ENCODE measurements at regions not wholly inside any gene's neighbourhood (a gene's known extent, or its start where the extent isn't known, plus 50 kb on each side); places are given as distances from the start of the nearest gene placed in this dataset.
"Not testable (repeated sequence)": the region's sequence is repeated elsewhere in the genome, so short reads cannot be mapped to it uniquely, and the experiment has no call there.

DNA sequence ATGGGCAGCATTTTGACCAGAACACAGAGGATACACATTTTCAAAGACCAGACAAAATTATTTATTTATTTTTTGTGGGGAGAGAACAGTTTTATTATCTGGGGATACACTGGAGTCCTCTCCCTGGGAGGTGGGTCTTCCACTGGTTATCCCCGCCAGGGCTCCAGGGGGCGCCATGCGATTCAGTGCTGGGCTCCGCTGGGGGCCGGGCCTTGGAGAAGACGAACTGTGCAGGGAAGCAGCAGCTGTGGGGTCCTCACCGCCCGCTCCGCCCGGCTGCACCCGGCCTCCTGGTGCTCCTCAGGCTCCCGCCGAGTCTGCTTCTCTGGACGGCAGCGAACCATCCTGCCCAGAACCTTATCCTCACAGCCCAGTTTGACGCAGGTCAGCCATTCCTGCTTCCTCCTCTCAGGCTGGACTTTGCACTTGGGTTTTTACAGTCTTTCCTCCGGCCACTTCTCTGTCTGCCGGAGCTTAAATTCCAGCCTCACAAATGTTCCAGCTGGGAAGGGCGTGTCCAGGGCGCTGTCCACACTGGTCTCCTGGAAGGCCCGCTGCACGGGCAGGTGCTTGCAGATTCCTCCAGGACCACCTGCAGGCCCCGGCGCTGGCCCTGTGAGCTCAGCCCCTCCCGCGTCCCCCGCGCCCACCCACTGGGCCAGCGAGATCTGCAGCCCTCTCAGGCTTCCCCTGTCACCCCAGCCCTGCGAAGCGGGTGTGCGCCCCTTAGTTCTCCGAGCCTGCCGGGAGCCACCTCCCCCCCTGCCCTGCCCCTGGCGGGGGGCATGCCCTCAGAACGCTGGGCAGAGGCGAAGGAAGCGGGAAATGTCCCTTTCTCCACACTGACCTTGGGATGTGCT is 1830.0 kb upstream of the DEFB115 start:
- DNase-seq: no peak

DNA sequence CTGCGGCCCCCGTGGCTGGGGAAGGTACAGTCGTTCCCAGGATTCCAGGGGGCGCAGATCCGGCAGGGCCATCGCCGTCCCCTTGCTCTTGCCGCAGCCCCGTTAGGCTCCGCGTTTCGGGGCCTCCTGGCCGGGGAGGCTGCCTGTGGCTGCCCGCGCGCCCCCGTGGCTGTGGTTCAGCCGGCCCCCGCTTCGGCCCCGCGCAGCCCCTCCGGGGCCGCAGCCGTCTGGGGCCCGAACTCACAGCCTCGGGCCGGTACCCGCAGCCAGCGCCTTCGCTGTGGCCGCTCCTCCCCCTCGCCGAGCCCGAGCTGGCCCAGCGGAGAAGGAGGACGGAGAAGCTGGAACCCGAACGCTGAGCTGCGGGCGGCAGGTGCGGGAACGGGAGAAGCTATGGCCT is 1826.9 kb upstream of the DEFB115 start:
- DNase-seq: no peak

DNA sequence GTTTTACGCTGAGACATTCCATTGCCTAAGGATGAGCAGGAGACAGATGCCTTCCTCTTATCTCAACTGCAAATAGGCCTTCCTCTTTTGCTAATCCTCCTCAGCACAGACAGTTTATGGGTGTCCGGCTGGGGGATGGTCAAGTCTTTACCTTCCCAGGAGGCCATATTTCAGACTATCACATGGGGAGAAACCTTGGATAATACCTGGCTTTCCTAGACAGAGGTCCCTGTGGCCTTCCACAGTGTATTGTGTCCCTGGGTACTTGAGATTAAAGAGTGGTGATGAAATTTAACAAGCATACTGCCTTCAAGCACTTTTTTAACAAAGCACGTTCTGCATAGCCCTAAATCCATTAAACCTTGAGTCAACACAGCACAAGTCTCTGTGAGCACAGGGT is 1816.7 kb upstream of the DEFB115 start:
- DNase-seq: not testable (repeated sequence)

DNA sequence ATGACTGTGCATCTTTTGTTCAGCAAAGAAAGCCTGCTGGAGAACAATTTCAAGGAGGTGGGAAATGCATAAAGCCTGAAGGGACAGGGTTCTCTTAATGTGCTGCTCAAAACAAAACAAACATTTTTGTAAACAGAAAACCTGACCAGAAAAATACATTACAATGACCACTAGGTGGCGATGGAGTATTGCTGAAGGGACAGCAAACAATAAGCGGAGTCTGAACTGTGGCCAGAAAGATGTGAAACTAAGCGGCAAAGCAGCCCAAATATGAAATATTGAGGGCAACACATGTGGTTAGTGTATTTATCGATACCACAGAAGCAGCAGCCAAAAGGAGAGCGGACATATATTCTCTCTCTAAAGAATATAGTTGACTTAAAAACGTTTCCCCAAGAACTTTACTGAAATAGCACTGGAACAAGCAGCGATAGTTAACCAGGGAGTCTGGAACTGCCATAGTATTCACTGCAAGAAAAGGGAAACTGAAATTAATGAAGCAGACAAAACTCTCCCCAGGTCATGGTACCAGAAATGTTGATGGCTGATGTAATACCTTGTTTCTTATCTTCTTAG is 1814.2 kb upstream of the DEFB115 start:
- not testable (repeated sequence) for DNase-seq

DNA sequence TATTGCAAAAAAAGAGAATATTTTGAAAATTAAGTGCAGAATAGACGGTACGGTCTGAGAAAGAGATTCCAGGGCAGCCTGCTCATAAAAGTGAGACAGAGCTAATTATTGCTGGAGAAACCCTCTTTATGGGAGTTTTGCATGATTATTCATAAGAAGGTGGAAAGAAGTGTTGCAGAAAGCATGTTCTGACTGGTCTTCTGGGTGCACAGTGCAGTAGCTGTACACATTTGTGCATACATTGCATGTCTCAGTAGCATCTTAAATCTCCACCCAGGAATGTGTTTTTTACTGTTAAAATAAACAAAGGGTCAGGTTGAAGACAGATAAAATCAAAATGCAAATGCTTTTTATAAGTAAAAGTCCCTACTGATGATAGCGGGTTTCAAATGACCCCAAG is 1813.6 kb upstream of the DEFB115 start:
- DNase-seq: no peak

DNA sequence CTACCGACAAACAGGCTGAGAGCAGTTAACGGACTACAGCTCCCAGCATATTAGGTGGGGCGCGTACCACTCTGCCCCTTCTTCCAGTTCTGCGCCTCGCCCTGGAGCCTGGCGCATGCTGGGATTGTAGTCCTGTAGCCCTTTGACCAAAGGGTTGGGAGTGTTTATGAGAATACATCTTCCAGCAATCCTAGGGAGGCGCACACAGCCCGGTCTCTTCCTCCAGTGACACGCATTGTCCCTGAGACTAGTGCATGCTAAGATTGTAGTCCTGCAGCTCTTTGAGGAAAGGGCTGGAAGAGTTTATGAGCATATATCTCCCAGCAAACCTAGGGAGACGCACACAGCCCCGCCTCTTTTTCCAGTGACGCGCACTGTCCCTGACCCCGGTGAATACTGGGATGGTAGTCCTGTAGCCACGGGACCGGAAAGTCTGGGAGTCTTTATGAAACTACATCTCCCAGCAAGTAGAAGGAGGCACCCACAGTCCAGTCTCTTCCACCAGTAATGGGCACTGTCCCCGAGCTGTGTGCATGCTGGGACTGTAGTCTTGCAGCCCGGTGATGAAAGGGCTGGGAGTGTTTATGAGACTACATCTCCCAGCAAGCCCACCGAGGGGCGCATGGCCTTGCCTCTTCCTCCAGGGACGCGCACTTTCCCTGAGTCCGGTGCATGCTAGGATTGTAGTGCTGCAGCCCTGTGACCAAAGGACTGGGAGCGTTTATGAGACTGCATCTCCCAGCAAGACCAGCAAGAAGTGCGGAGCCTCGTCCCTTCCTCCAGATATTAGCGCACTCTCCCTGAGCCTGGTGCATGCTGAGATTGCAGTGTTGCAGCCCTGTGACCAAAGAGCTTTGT is 1812.2 kb upstream of the DEFB115 start:
- not testable (repeated sequence) for DNase-seq

DNA sequence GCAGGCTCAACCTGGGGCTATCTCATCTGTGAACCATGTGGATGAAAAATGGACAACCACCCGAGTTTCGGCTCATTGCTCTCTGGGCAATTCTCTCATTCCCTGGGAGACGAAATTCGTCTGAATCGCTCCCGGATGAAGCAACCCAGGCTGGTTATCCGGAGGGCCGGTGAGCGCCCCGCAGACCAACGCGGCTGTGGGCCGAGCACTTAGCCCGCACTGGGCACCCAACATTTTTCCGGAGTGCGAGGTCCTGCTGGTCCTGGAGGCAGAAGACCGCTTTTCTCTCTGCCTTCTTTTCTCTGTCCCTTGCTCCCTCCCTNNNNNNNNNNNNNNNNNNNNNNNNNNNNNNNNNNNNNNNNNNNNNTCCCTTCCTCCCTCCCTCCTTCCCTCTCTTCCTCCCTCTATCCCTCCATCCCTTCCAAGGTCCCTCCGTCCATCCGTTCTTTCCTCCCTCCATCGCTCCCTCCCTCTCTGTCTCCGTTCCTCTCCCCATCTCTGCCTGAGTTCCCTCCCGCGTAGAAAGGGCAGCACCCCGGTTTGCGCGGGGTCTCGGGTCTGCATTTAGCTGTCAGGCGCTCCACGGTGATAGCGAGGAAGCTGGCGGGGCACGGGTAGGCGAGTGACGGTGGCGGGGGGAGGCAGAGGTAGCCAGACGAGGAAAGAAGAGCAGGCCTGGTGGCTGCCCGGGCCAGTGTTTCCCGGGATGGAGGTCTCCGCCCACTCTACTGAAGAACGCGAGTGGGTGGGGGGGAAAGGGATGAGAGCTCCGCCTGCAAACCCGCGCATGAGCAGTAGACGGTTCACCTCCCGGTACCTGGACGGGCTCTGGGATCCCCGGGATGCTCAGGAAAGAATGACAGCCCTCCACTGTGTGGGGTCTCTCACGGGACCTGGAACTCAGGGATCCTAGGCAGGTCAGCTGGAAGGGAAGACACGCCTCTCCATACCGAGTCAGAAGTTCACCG is 1809.7 kb upstream of the DEFB115 start:
- DNase-seq: not testable (repeated sequence)

DNA sequence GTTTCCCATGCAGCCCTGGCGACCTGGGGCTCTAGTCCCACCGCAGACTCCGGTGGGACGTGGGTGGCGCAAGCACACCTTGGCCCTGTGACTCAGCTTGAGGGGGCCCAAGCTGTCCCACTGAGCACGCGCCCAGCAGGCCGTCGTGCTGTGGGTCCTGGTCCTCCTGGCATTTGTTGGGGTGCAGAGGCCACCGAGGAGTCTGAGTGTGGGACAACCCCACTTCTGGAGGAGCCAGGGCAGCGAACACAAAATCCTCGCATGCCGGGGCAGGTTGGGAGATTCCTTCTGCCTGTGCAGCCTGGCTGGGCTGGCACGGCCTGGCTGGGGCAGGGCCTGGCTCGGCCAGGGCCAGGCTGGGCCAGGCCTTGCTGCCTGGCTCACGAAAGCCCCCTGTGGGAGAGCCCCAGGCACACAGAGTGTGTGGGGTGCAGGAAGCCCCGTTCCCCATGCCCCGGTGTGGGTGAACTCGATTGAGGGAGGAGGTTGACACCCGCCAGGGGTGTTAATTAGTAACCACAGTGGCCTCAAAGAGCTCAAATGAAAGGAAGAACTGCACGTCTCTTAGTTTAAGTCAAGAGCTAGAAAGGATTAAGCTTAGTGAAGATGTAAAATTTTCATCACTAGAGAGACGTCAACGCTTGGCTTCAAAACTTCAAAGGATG is 1808.5 kb upstream of the DEFB115 start:
- no peak for DNase-seq

DNA sequence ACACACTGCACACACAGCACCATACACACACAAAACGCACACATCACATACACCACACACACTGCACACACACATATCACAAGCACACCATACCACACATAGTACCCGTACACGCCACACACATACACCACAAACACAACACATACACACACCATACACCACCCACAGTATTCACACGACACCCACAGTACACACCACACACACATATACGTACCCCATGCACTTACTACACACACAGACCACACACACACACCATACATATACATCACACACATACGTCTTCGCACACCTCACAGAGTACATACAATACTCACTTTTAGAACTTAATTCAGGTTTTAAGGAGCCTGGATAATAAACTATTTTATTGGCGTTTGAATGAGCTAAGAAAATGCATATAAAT is 1805.3 kb upstream of the DEFB115 start:
- DNase-seq: no peak

DNA sequence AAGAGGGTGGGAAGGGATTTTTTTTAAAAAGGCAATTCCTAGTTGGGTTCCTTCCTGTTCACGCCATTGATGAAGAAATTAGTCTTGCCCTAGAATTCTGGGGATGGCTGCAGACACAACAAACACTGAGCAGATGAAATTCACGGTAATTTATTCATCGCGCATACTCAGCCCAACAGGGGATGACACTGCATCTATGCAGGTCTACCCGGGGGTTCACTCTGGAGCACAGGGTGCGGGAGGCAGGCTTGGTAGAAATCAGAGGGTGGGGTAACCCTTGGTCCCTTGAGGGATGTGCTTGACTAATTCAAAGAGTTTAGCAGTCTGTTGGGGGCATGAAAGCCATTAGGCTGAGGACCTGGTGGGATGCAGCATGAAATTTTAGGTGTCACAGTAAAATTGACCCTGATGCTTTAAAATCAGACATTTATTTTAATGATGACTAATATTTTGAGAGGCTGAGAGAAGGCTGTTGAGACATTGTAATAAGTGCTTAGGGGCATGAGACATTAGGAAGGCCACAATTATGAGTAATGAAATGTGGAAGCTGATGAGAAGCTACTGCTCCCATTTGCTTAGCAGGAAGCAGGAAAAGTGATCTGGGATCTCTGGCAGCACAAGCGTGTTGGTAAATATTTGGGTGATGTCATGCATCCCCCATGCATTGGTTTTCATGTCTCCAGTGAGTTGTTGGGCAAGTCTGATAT is 1800.3 kb upstream of the DEFB115 start:
- not testable (repeated sequence) for DNase-seq

DNA sequence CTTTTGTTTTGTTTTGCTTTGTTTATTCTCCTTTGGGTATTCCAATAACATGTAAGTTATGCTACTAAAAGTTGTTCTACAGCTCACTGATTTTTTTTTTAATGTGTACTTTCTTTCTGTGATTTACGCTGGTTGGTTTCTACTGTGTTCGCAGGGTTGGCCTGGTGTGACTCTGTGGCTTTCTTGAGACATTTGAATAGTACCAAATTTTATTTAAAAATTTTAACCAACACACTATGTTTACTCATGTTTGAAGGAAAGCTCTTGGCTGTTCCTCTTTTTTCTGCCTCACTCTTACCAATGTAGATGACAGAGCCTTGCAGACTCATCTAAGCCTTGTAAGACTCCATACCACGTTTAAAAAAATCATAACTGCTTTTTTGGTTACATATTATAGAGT is 1784.9 kb upstream of the DEFB115 start:
- no peak for DNase-seq

DNA sequence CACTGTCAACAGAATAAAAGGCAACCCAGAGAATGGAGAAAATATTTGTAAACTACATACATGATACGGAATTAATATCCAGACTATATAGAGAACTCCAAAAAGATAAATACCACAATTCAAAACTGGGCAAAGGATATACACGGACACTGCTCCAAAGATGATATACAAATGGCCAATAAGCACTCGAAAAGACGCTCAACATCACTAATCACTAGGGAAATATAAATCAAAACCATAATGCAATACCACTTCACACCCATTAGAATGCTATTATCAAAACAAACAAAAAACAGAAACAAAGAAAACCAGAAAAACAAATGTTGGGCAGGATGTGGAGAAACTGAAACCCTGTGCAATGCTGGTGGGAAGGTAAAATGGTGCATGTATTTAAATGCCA is 1764.6 kb upstream of the DEFB115 start:
- not testable (repeated sequence) for DNase-seq

DNA sequence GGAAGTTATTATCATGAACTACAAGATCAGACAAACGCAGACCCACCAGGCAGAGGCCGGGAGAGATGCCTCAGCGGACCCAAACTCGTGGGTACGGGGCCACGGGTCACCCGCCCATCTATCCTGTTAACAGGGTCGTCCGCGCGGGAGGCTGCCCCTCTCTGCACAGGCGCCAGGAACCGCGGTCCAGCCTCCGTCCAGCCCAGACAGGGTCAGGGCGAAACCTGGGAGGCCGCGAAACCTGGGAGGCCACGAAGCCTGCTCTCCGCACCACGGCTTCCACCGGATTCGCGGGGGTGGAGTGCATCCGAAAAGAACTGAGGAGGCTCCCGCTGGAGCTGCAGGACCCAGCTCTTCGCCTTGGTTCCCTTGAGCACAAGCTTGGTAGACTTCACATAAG is 1760.7 kb upstream of the DEFB115 start:
- DNase-seq: not testable (repeated sequence)

DNA sequence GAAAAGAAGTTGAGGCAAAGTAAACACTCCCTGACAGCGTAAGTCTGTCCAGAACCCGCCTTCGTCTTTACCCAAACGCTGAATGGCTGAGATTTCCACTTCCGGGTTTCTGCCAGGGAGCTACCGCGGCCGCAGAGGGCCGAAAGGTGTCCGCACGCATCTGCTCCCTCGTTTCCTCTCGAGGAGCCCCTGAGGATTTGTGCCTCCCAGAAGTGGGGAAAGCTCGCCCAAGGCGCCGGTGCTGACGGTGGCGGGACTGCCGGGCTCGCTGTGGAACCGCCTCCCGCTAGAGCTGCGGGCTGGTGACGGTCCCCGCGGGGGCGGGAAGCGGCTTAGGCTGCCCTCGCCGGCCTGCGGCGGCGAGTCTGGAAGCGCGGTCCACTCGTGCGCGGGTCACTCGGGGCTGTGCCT is 1760.2 kb upstream of the DEFB115 start:
- peak; percentile 75 for DNase-seq

DNA sequence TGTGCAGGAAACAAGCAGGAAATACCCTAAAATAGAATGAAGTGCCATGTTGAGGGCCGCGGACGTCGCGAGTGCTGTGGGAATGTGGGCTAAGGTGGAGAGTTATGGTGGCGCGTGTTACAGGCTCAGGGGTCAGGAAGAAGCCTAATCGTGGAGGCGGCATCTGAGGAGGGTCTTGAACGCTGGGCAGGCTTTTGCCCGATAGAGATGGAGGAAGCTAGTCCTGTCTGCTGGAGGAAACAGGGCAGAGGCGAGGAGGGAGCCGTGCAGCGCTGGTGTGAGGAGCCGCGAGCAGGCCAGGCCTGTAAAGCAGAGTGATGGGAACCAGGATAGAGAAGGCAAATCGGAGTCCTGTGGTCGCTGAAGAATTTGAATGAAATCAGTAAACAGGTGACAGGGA is 1759.8 kb upstream of the DEFB115 start:
- not testable (repeated sequence) for DNase-seq

DNA sequence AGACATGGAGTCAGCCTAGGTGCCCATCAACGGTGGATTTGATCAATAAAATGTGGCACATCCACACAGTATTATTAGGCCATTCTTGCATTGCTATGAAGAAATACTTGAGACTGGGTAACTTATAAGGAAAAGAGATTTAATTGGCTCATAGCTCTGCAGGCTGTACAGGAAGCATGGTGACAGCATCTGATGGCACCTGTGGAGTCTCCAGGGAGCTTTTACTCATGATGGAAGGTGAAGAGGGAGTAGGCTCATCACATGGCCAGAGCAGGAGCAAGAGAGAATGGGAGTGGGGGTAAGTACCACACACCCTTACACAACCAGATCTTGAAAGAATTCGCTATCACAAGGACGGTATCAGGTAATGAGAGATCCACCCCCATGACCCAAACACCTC is 1756.7 kb upstream of the DEFB115 start:
- not testable (repeated sequence) for DNase-seq

DNA sequence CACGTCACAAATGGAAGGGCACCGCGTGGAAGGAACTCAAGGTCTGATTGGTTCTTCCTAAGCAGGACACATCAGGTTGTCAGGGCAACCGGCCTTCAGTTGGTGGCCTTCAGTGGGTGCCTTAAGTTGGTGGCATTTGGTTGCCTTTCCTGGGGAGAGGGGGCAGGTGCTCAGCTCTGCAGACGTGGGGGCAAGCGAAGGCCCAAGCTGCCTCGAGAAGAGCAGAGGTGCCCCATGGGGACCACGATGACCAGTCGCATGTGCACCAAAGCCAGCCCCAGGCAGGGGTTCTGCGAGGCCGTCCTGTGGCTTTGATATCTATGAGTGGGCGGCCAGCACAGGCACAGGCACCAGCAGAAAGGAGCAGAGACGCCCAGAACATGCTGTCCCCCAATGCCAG is 1742.8 kb upstream of the DEFB115 start:
- DNase-seq: not testable (repeated sequence)

DNA sequence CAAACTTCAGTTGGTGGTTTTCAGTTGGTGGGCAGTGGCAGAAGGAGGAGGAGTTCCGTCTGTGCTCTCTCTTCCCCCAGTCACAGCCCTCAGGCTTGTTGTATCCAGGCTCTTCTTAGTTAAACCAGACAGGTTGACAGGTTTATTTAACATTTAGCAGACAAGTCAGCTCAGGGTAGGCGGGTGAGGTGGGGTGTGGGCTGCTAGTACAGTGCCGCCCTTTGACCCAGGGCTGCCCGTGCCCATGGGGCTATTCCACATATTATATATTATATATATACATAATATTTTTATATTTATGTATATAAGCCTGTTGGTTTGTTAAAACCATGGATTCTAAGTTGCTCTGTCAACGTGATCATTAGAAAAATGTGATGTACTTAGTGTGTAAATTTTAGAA is 1740.6 kb upstream of the DEFB115 start:
- not testable (repeated sequence) for DNase-seq

DNA sequence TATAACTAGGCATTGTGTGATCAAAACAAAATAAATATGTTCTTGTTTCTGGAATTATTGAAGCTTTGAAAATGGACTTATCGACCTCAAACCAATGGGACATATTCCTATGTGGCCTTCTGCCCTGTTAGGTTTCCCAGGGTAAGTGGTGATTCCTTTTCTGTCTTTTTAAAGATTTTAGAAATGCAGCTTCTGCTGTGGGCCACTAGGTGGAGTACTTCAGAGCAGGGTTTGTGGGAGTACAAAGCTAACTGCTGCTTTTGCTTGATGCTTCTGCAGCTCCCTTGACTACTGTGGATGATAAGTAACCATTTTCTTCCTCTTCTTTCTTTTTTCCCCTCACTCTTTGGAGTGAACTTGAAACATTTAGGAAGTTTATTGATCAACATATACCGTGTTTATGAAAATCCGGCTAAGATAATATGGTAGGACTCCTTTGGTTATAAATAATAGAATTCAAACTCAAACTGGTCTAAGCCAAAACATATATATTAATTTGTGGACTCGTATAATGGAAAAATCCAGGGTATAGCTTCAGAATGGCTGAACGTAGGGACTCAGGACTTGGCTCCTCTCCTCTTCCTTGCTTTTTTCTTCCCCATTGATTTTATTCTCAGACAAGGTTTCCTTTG is 1737.7 kb upstream of the DEFB115 start:
- DNase-seq: not testable (repeated sequence)

DNA sequence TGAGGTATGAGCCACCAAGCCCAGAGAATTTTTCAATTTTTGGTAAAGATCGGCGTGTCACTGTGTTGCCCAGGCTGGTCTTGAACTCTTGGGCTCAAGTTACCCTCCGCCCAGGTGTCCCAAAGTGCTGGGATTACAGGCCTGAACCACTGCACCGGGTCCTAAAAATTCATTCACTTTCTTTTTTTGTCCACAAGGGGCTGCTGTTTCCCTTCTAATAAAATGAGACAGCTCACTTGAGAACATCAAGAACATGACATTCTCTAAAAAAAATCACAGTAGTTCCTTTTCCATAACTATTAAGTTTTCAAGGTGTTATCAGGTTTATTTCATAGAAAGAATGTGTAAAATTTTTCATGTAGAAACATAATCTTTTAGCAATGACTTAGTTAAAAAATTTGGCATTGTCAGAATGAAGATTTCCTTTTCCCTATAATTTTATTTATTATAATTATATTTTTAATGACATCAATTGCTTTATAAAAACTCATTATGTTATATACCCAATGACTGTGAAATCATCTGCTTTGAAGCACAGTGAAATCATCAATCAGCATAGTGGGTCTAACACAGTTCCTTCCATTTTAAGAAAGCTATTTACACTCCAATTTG is 1723.8 kb upstream of the DEFB115 start:
- DNase-seq: not testable (repeated sequence)
